ENCODE measurements at regions not wholly inside any gene's neighbourhood (a gene's known extent, or its start where the extent isn't known, plus 50 kb on each side); places are given as distances from the start of the nearest gene placed in this dataset.

- no peaks in the 10 kb centered on the region for H3K36me3 ChIP-seq (ENCODE audit: insufficient read depth, low read length)
- no peak overlapping the region for H3K9ac ChIP-seq (ENCODE audit: low read depth, low read length)
- no peaks in the 10 kb centered on the region for H3K9me3 ChIP-seq (ENCODE audit: control insufficient read depth, insufficient read depth, low read length)
- no peaks in the 10 kb centered on the region for H3K4me1 ChIP-seq (ENCODE audit: insufficient read depth, low read length)
Observed at GRCh38 chr2:67225287-67225973, 171.7 kb upstream of the ETAA1 start.

GRCh38 chr2:67229706-67230105, 167.4 kb upstream of the ETAA1 start:
- Histone ChIP-seq H3K9me3 (ENCODE audit: control insufficient read depth, insufficient read depth, low read length) (no peaks in the 10 kb centered on the region), H3K9ac (ENCODE audit: low read depth, low read length) (no peak overlapping the region), H3K36me3 (ENCODE audit: insufficient read depth, low read length) (no peaks in the 10 kb centered on the region), H3K4me1 (ENCODE audit: insufficient read depth, low read length) (no peaks in the 10 kb centered on the region)

- no peaks in the 10 kb centered on the region for H3K36me3 ChIP-seq (ENCODE audit: insufficient read depth, low read length)
- H3K4me1 ChIP-seq (ENCODE audit: insufficient read depth, low read length), result no peaks in the 10 kb centered on the region
- no peaks in the 10 kb centered on the region for H3K9me3 ChIP-seq (ENCODE audit: control insufficient read depth, insufficient read depth, low read length)
- H3K9ac ChIP-seq (ENCODE audit: low read depth, low read length), result no peak overlapping the region
Observed at GRCh38 chr2:67232936-67233335, 164.2 kb upstream of the ETAA1 start.

GRCh38 chr2:67234440-67234839, 162.7 kb upstream of the ETAA1 start:
- H3K4me1 ChIP-seq (ENCODE audit: insufficient read depth, low read length), result no peaks in the 10 kb centered on the region
- no peaks in the 10 kb centered on the region for H3K9me3 ChIP-seq (ENCODE audit: control insufficient read depth, insufficient read depth, low read length)
- H3K36me3 ChIP-seq (ENCODE audit: insufficient read depth, low read length), result no peaks in the 10 kb centered on the region
- no peak overlapping the region for H3K9ac ChIP-seq (ENCODE audit: low read depth, low read length)

GRCh38 chr2:67237288-67237687, 159.8 kb upstream of the ETAA1 start:
- no peak overlapping the region for H3K9ac ChIP-seq (ENCODE audit: low read depth, low read length)
- H3K36me3 ChIP-seq (ENCODE audit: insufficient read depth, low read length), result no peaks in the 10 kb centered on the region
- no peaks in the 10 kb centered on the region for H3K9me3 ChIP-seq (ENCODE audit: control insufficient read depth, insufficient read depth, low read length)
- no peaks in the 10 kb centered on the region for H3K4me1 ChIP-seq (ENCODE audit: insufficient read depth, low read length)

GRCh38 chr2:67240507-67240906, 156.6 kb upstream of the ETAA1 start:
- Histone ChIP-seq H3K4me1 (ENCODE audit: insufficient read depth, low read length) (no peaks in the 10 kb centered on the region), H3K36me3 (ENCODE audit: insufficient read depth, low read length) (no peaks in the 10 kb centered on the region), H3K9me3 (ENCODE audit: control insufficient read depth, insufficient read depth, low read length) (no peaks in the 10 kb centered on the region), H3K9ac (ENCODE audit: low read depth, low read length) (no peak overlapping the region)

- H3K9ac ChIP-seq (ENCODE audit: low read depth, low read length), result no peak overlapping the region
- no peaks in the 10 kb centered on the region for H3K9me3 ChIP-seq (ENCODE audit: control insufficient read depth, insufficient read depth, low read length)
- H3K4me1 ChIP-seq (ENCODE audit: insufficient read depth, low read length), result no peaks in the 10 kb centered on the region
Observed at GRCh38 chr2:67241453-67241852, 155.7 kb upstream of the ETAA1 start.

GRCh38 chr2:67242456-67242855, 154.7 kb upstream of the ETAA1 start:
- H3K9ac ChIP-seq (ENCODE audit: low read depth, low read length), result no peak overlapping the region
- H3K4me1 ChIP-seq (ENCODE audit: insufficient read depth, low read length), result no peaks in the 10 kb centered on the region
- H3K36me3 ChIP-seq (ENCODE audit: insufficient read depth, low read length), result no peaks in the 10 kb centered on the region
- no peaks in the 10 kb centered on the region for H3K9me3 ChIP-seq (ENCODE audit: control insufficient read depth, insufficient read depth, low read length)

More at GRCh38 chr2:67241453-67241852, 155.7 kb upstream of the ETAA1 start:
- no peaks in the 10 kb centered on the region for H3K36me3 ChIP-seq (ENCODE audit: insufficient read depth, low read length)

GRCh38 chr2:67243919-67244318, 153.2 kb upstream of the ETAA1 start:
- no peaks in the 10 kb centered on the region for H3K36me3 ChIP-seq (ENCODE audit: insufficient read depth, low read length)
- no peak overlapping the region for H3K9ac ChIP-seq (ENCODE audit: low read depth, low read length)

GRCh38 chr2:67246791-67247190, 150.3 kb upstream of the ETAA1 start:
- Histone ChIP-seq H3K9me3 (ENCODE audit: control insufficient read depth, insufficient read depth, low read length) (no peaks in the 10 kb centered on the region), H3K36me3 (ENCODE audit: insufficient read depth, low read length) (no peaks in the 10 kb centered on the region), H3K4me1 (ENCODE audit: insufficient read depth, low read length) (no peaks in the 10 kb centered on the region), H3K9ac (ENCODE audit: low read depth, low read length) (no peak overlapping the region)

More at GRCh38 chr2:67243919-67244318, 153.2 kb upstream of the ETAA1 start:
- Histone ChIP-seq H3K4me1 (ENCODE audit: insufficient read depth, low read length) (no peaks in the 10 kb centered on the region), H3K9me3 (ENCODE audit: control insufficient read depth, insufficient read depth, low read length) (no peaks in the 10 kb centered on the region)

GRCh38 chr2:67251741-67252140, 145.4 kb upstream of the ETAA1 start:
- Histone ChIP-seq H3K4me1 (ENCODE audit: insufficient read depth, low read length) (no peaks in the 10 kb centered on the region), H3K9ac (ENCODE audit: low read depth, low read length) (no peak overlapping the region)

GRCh38 chr2:67255933-67256615, 141.1 kb upstream of the ETAA1 start:
- Histone ChIP-seq H3K4me1 (ENCODE audit: insufficient read depth, low read length) (peaks cover 4% of the 10 kb centered on the region; the same call in 1 of the 2 replicates), H3K9me3 (ENCODE audit: control insufficient read depth, insufficient read depth, low read length) (no peaks in the 10 kb centered on the region), H3K9ac (ENCODE audit: low read depth, low read length) (no peak overlapping the region), H3K36me3 (ENCODE audit: insufficient read depth, low read length) (no peaks in the 10 kb centered on the region)

More at GRCh38 chr2:67251741-67252140, 145.4 kb upstream of the ETAA1 start:
- Histone ChIP-seq H3K36me3 (ENCODE audit: insufficient read depth, low read length) (no peaks in the 10 kb centered on the region), H3K9me3 (ENCODE audit: control insufficient read depth, insufficient read depth, low read length) (no peaks in the 10 kb centered on the region)

GRCh38 chr2:67256892-67257291, 140.2 kb upstream of the ETAA1 start:
- no peaks in the 10 kb centered on the region for H3K36me3 ChIP-seq (ENCODE audit: insufficient read depth, low read length)
- H3K9ac ChIP-seq (ENCODE audit: low read depth, low read length), result no peak overlapping the region
- no peaks in the 10 kb centered on the region for H3K9me3 ChIP-seq (ENCODE audit: control insufficient read depth, insufficient read depth, low read length)
- peaks cover 4% of the 10 kb centered on the region; the same call in 1 of the 2 replicates for H3K4me1 ChIP-seq (ENCODE audit: insufficient read depth, low read length)

- Histone ChIP-seq H3K9ac (ENCODE audit: low read depth, low read length) (no peak overlapping the region), H3K4me1 (ENCODE audit: insufficient read depth, low read length) (peaks cover 4% of the 10 kb centered on the region; the same call in 1 of the 2 replicates), H3K9me3 (ENCODE audit: control insufficient read depth, insufficient read depth, low read length) (no peaks in the 10 kb centered on the region), H3K36me3 (ENCODE audit: insufficient read depth, low read length) (no peaks in the 10 kb centered on the region)
Observed at GRCh38 chr2:67258122-67258521, 139.0 kb upstream of the ETAA1 start.

GRCh38 chr2:67258831-67259230, 138.3 kb upstream of the ETAA1 start:
- no peaks in the 10 kb centered on the region for H3K36me3 ChIP-seq (ENCODE audit: insufficient read depth, low read length)
- no peak overlapping the region for H3K9ac ChIP-seq (ENCODE audit: low read depth, low read length)
- H3K4me1 ChIP-seq (ENCODE audit: insufficient read depth, low read length), result peaks cover 4% of the 10 kb centered on the region; the same call in 1 of the 2 replicates
- no peaks in the 10 kb centered on the region for H3K9me3 ChIP-seq (ENCODE audit: control insufficient read depth, insufficient read depth, low read length)

Data from ES-I3 (cell line).